PC-3 (cell line): ENCODE measurements at regions not wholly inside any gene's neighbourhood (a gene's known extent, or its start where the extent isn't known, plus 50 kb on each side); places are given as distances from the start of the nearest gene placed in this dataset.
"Not testable (repeated sequence)": the region's sequence is repeated elsewhere in the genome, so short reads cannot be mapped to it uniquely, and the experiment has no call there.

Experiments used
- ATAC-seq: fragments of 200-7000 bp; cut with Tn5 transposase; 2 replicates; pipeline ENCODE4 v1.9.1; 2020; ENCODE audit warnings: mild to moderate bottlenecking, moderate library complexity
- BruUV-seq: library from RNA; stranded (reverse); fragments of 400-500 nt; replicated peaks from 2 replicates; lab custom pipeline; 2021; lab: Mats Ljungman, UMichigan
- CTCF ChIA-PET: fragments of 300-600 bp; sonication (Branson Sonifier 250); formaldehyde crosslinking; loops from one replicate; lab custom pipeline; 2022; ENCODE audit warnings: antibody characterized with exemption; lab: Charles Lee
- POLR2A ChIA-PET: fragments of 300-600 bp; sonication (Branson Sonifier 250); formaldehyde crosslinking; loops from one replicate; lab custom pipeline; 2022; ENCODE audit warnings: antibody characterized with exemption; ENCODE audit not compliant: unreplicated experiment; lab: Charles Lee
- DNase-seq: peaks from one replicate; pipeline ENCODE4 v3.0.0-alpha.2; 2015
- H2AFZ ChIP-seq: fragments of 300-600 bp; sonication (generic); 2 replicates; pipeline ENCODE4 v1.6.0; 2016; ENCODE audit warnings: antibody characterized with exemption, low read length
- H3F3A ChIP-seq: fragments of 300-600 bp; sonication (generic); one replicate; pipeline ENCODE4 v1.6.0; 2017; ENCODE audit warnings: antibody characterized with exemption, low read length, control low read depth, mild to moderate bottlenecking; ENCODE audit not compliant: unreplicated experiment
- H3K27ac ChIP-seq: fragments of 300-600 bp; sonication (generic); 2 replicates; pipeline ENCODE4 v1.5.1; 2016; ENCODE audit warnings: mild to moderate bottlenecking, low read length
- H3K27me3 ChIP-seq: fragments of 300-600 bp; sonication (generic); 2 replicates; pipeline ENCODE4 v1.6.1; 2016; ENCODE audit warnings: low read length, mixed read lengths
- H3K36me3 ChIP-seq: fragments of 300-600 bp; sonication (generic); 2 replicates; pipeline ENCODE4 v1.6.1; 2016; ENCODE audit warnings: low read depth, mixed run types, low read length, mixed read lengths
- H3K4me1 ChIP-seq: fragments of 300-600 bp; sonication (generic); 2 replicates; pipeline ENCODE4 v1.5.1; 2016; ENCODE audit warnings: low read length; ENCODE audit not compliant: insufficient read depth
- H3K4me2 ChIP-seq: fragments of 300-600 bp; sonication (generic); 2 replicates; pipeline ENCODE4 v1.6.0; 2016; ENCODE audit warnings: low read length
- H3K4me3 ChIP-seq: fragments of 300-600 bp; sonication (generic); 2 replicates; pipeline ENCODE4 v1.5.1; 2016; ENCODE audit warnings: mild to moderate bottlenecking, low read length, mixed read lengths
- H3K79me2 ChIP-seq: fragments of 300-600 bp; sonication (generic); 2 replicates; pipeline ENCODE4 v1.6.1; 2017; ENCODE audit warnings: low read length, mixed read lengths
- H3K9ac ChIP-seq: fragments of 300-600 bp; sonication (generic); 2 replicates; pipeline ENCODE4 v1.6.0; 2016; ENCODE audit warnings: mild to moderate bottlenecking, low read length
- H3K9me2 ChIP-seq: fragments of 300-600 bp; sonication (generic); replicated peaks from 2 replicates; pipeline ENCODE4 v1.6.1; 2016; ENCODE audit warnings: mixed run types, low read length, mixed read lengths
- H3K9me3 ChIP-seq: fragments of 300-600 bp; sonication (generic); 2 replicates; pipeline ENCODE4 v1.6.1; 2016; ENCODE audit warnings: low read length, mixed read lengths
- H4K20me1 ChIP-seq: fragments of 300-600 bp; sonication (generic); 2 replicates; pipeline ENCODE4 v1.6.1; 2016; ENCODE audit warnings: low read length, mixed read lengths
- EZH2 ChIP-seq: fragments of 300-600 bp; sonication (generic); IDR thresholded peaks from one replicate; pipeline ENCODE4 v1.6.1; 2017; ENCODE audit warnings: antibody characterized with exemption, mild to moderate bottlenecking, low read length; ENCODE audit not compliant: unreplicated experiment
- EZH2phosphoT487 ChIP-seq: fragments of 300-600 bp; sonication (generic); IDR thresholded peaks from 2 replicates; pipeline ENCODE4 v1.6.1; 2018; ENCODE audit warnings: mild to moderate bottlenecking, antibody characterized with exemption, low read length, borderline replicate concordance
- intact Hi-C: fragments of 100-400 bp; cut with micrococcal nuclease; formaldehyde crosslinking; loops from 2 replicates; pipeline ENCODE4 v1.9.0; 2023
- TF ChIP-seq, protein P1 (sequence below): fragments of 300-600 bp; sonication (generic); conservative IDR thresholded peaks from 2 replicates; pipeline ENCODE4 v1.5.1; 2017; ENCODE audit warnings: antibody characterized with exemption, low read depth, mild to moderate bottlenecking, low read length

DNA sequence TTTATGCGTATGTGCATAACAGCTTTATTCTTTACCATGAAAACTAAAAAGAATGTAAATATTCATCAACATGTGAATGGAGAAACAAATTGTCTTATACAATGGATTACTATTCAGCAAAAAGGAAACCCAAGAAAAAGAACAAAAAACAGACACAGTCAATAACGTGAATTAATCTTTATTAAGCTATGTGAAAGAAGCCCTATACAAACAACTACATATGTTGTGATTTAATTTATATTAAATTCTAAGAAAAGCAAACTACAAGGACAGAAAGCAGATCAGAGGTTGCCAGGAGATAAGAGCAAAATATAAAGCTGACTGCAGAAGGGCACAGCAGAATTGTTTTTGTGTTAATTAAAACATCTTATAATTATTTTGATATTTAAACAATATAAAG, 756.4 kb upstream of the MBL2 start:
- intact Hi-C loops: no loop called here
- BruUV-seq: no TSS peak
- Histone ChIP-seq H3K36me3 (no peaks in the 10 kb centered on the region), H3K9me2 (no peaks in the 10 kb centered on the region), H3K79me2 (no peaks in the 10 kb centered on the region), H3K9me3 (no peaks in the 10 kb centered on the region), H3F3A (no peaks in the 10 kb centered on the region), H3K4me3 (no peak overlapping the region), H3K9ac (no peak overlapping the region), H2AFZ (no peak overlapping the region), H3K27ac (no peak overlapping the region), H4K20me1 (no peaks in the 10 kb centered on the region), H3K27me3 (no peaks in the 10 kb centered on the region), H3K4me2 (no peak overlapping the region), H3K4me1 (no peaks in the 10 kb centered on the region)
- ChIA-PET POLR2A (no interaction called here), CTCF (no interaction called here)
- TF ChIP-seq EZH2 (no peak), EZH2phosphoT487 (no peak)
- TF ChIP-seq, protein P1, sequence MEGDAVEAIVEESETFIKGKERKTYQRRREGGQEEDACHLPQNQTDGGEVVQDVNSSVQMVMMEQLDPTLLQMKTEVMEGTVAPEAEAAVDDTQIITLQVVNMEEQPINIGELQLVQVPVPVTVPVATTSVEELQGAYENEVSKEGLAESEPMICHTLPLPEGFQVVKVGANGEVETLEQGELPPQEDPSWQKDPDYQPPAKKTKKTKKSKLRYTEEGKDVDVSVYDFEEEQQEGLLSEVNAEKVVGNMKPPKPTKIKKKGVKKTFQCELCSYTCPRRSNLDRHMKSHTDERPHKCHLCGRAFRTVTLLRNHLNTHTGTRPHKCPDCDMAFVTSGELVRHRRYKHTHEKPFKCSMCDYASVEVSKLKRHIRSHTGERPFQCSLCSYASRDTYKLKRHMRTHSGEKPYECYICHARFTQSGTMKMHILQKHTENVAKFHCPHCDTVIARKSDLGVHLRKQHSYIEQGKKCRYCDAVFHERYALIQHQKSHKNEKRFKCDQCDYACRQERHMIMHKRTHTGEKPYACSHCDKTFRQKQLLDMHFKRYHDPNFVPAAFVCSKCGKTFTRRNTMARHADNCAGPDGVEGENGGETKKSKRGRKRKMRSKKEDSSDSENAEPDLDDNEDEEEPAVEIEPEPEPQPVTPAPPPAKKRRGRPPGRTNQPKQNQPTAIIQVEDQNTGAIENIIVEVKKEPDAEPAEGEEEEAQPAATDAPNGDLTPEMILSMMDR: no peak
- no peak for ATAC-seq
- no peak for DNase-seq

DNA sequence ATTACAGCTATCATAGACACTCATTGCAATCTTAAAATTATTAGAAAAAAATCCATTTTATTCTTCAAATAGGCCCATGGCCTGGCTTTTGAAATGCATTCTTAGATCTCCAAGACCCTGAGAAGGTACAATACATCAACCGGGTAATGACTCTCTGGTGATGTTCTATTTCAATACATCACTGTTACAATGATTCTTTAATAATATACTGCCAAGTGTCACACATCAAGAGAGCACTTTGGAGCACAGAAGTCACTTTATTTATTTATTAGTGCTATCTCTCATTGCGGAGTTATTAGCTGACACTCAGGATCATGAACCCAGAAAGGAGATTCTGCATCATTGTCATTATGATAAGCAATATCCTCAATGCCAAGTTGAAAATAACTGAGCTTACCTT, 748.5 kb upstream of the MBL2 start:
- POLR2A ChIA-PET: no interaction called here
- H3K36me3 ChIP-seq: no peaks in the 10 kb centered on the region

DNA sequence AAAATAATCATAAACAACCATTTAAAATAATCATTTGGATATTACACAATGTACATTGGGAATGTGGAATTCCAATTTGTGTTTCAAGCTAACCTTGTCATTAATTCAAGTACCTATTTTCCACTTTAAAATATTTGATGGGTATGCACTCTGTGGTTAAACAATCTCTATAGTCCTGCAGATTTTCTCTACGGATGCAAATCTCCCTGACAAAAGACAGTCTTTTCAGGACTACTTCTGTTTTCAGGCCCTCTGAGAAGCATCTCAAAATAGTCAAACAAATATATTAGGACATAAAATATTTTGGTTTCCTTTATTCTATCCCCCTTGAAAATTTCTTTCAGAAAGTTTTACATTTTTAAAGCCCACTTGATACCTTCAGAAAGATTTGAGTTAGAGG, 735.6 kb upstream of the MBL2 start:
- ChIA-PET POLR2A (no interaction called here), CTCF (no interaction called here)
- no peak for ATAC-seq
- Histone ChIP-seq H3K4me2 (no peak overlapping the region), H3F3A (no peaks in the 10 kb centered on the region), H3K27ac (no peak overlapping the region), H3K27me3 (0 out of 2 replicates have a peak, but pooled peaks cover 5% of the 10 kb centered on the region), H3K9me3 (no peaks in the 10 kb centered on the region), H3K4me1 (no peaks in the 10 kb centered on the region), H3K36me3 (no peaks in the 10 kb centered on the region), H3K79me2 (no peaks in the 10 kb centered on the region), H4K20me1 (no peaks in the 10 kb centered on the region), H2AFZ (no peak overlapping the region), H3K9me2 (no peaks in the 10 kb centered on the region), H3K9ac (no peak overlapping the region), H3K4me3 (no peak overlapping the region)
- no TSS peak for BruUV-seq
- no peak for DNase-seq
- TF ChIP-seq EZH2phosphoT487 (no peak), EZH2 (no peak)
- TF ChIP-seq, protein P1: no peak
- intact Hi-C loops: no loop called here

More for the DNA sequence above, 748.5 kb upstream of the MBL2 start:
- DNase-seq (no peak), ATAC-seq (no peak)
- Histone ChIP-seq H3K9me3 (peaks cover 11% of the 10 kb centered on the region), H3K27me3 (no peaks in the 10 kb centered on the region), H3K4me2 (no peak overlapping the region), H3K79me2 (no peaks in the 10 kb centered on the region), H3K27ac (no peak overlapping the region), H4K20me1 (no peaks in the 10 kb centered on the region), H3K4me1 (no peaks in the 10 kb centered on the region), H3K4me3 (no peak overlapping the region), H3K9ac (no peak overlapping the region), H2AFZ (no peak overlapping the region), H3K9me2 (no peaks in the 10 kb centered on the region), H3F3A (peaks cover 4% of the 10 kb centered on the region)
- TF ChIP-seq EZH2phosphoT487 (no peak), EZH2 (no peak)
- TF ChIP-seq, protein P1: no peak
- CTCF ChIA-PET: no interaction called here
- intact Hi-C loops: no loop called here
- BruUV-seq: no TSS peak

DNA sequence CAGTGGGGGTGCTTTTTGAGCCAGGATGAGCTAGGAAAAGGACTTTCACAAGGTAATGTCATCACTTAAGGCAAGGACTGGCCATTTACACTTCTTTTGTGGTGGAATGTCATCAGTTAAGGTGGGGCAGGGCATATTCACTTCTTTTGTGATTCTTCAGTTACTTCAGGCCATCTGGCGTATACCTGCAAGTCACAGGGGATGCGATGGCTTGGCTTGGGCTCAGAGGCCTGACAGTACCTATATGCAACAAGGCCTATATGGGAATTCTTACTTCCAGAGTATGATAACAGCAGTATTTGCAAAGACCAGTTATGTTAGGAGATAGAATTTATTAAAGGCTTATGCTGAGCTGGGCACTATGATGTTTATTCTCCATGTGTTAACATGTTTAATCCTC, 731.9 kb upstream of the MBL2 start:
- CTCF ChIA-PET, H3K36me3 ChIP-seq, H3K4me2 ChIP-seq, H3K4me1 ChIP-seq, H3K9me3 ChIP-seq, DNase-seq, intact Hi-C loops, H4K20me1 ChIP-seq, H3F3A ChIP-seq, H3K9ac ChIP-seq, BruUV-seq, H3K27me3 ChIP-seq, H3K9me2 ChIP-seq, ATAC-seq, H3K4me3 ChIP-seq, H3K79me2 ChIP-seq, H2AFZ ChIP-seq, POLR2A ChIA-PET, H3K27ac ChIP-seq: not testable (repeated sequence)
